ENCODE measurements at regions not wholly inside any gene's neighbourhood (a gene's known extent, or its start where the extent isn't known, plus 50 kb on each side); places are given as distances from the start of the nearest gene placed in this dataset.

GRCh38 chr6:19289457-19289856 lies 547.7 kb upstream of the ID4 start:
- no peak for TF ChIP-seq CTCF (IDR thresholded peaks at IDR 0.05)
- TF ChIP-seq POLR2AphosphoS5 (IDR thresholded peaks at IDR 0.05), result no peak
- no peak for TF ChIP-seq POLR2A (IDR thresholded peaks at IDR 0.05)
